Kidney glomerular epithelial cell (primary cell): ENCODE measurements at regions not wholly inside any gene's neighbourhood (a gene's known extent, or its start where the extent isn't known, plus 50 kb on each side); places are given as distances from the start of the nearest gene placed in this dataset.
"Not testable (repeated sequence)": the region's sequence is repeated elsewhere in the genome, so short reads cannot be mapped to it uniquely, and the experiment has no call there.

Experiments
- DNase-seq: peaks from one replicate; lab custom pipeline; 2025; lab: John Stamatoyannopoulos, UW

DNA sequence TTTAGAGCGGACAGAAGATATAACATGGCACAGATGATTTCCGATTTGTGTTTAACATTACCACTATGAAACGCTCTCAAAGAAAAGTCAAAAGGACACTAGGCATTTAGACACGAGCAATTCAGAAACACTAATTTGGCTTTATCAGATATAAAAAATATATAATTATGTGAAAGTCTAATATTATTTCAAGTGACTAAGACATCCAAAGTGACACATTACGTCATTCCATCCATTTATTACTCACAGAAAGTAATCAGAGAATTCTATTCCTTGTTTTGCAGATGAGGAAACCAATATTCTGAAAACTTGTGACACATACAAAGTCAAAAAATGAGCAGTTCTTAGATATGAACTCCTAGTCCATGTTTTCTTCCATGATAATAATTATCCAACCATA is 250.8 kb upstream of the USP15 start:
- no peak for DNase-seq

DNA sequence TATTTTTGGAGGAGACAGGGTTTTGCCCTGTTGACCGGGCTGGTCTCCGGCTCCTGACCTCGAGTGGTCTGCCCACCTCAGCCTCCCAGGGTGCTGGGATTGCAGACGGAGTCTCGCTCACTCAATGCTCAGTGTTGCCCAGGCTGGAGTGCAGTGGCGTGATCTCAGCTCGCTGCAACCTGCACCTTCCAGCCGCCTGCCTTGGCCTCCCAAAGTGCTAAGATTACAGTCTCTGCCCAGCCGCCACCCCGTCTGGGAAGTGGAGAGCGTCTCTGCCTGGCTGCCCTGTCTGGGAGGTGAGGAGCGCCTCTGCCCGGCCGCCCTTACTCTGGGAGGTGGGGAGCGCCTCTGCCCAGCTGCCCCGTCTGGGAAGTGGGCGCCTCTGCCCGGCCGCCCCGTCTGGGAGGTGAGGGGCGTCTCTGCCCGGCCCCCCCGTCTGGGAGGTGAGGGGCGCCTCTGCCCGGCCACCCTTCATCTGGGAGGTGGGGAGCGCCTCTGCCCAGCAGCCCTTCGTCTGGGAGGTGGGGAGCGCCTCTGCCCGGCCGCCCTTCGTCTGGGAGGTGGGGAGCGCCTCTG is 249.8 kb upstream of the USP15 start:
- not testable (repeated sequence) for DNase-seq

DNA sequence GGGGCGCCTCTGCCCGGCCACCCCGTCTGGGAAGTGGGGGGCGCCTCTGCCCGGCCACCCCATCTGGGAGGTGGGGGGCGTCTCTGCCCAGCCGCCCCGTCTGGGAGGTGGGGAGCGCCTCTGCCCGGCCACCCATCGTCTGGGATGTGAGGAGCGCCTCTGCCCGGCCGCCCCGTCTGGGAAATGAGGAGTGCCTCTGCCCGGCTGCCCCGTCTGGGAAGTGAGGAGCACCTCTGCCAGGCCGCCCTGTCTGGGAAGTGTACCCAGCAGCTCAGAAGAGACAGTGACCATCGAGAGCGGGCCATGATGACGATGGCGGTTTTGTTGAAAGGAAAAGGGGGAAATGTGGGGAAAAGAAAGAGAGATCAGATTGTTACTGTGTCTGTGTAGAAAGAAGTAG is 249.2 kb upstream of the USP15 start:
- DNase-seq, result not testable (repeated sequence)

DNA sequence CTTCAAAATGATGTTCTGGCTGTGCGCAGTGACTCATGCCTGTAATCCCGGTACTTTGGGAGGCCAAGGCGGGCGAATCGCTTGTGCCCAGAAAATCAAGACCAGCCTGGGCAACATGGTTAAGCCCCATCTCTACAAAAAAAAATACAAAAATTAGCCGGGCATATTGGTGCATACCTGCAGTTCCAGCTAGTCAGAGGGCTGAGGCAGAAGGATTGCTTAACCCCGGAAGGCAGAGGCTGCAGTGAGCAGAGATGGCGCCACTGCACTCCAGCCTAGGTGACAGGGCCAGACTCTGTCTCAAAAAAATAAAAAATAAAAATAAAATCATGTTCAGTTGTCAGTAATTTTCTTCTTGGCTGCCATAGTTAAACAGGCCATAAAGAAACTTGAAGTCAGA is 245.9 kb upstream of the USP15 start:
- DNase-seq, result no peak

- DNase-seq, result no peak
These were observed 244.2 kb upstream of the USP15 start for GRCh38 chr12:62016021-62016420.

- DNase-seq, result no peak
These were observed 238.4 kb upstream of the USP15 start for GRCh38 chr12:62021808-62022207.

DNA sequence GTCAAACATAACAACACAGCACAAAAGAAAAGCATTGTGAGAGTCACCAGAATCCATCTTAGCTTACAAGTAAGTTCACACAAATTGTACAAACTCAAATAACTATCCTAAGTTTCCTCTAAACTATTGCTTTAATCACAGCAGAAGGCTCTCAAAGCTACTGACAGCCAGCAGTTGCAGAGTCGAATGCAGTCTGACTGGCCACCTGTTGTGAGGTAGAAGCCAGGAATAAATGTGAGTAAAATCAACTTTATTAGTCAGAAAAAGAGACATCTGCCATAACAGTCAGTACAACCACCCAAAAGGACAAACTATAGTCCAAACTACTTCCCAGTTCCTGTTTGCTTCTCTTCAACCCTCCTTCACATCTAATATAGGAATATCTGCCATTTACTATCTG is 231.7 kb upstream of the USP15 start:
- no peak for DNase-seq

DNA sequence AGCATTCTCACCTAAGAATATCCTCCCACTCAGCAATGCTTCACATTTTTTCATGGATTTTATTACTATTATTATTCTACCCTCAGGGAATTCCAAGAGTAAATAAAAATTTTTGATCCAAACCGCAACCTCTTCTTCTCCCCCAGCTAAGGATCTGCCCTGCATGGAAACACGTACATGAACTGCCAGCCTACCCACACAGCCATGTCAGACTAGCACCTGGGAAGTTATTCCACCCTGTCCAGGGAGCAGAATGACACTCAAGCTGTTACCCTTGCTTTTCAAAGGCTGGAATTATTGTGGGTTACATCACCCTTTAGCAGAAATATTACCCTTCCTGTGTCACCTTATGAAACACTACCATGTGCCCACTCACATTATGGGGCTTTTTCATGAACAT is 227.3 kb upstream of the USP15 start:
- peak; percentile 12 for DNase-seq

DNA sequence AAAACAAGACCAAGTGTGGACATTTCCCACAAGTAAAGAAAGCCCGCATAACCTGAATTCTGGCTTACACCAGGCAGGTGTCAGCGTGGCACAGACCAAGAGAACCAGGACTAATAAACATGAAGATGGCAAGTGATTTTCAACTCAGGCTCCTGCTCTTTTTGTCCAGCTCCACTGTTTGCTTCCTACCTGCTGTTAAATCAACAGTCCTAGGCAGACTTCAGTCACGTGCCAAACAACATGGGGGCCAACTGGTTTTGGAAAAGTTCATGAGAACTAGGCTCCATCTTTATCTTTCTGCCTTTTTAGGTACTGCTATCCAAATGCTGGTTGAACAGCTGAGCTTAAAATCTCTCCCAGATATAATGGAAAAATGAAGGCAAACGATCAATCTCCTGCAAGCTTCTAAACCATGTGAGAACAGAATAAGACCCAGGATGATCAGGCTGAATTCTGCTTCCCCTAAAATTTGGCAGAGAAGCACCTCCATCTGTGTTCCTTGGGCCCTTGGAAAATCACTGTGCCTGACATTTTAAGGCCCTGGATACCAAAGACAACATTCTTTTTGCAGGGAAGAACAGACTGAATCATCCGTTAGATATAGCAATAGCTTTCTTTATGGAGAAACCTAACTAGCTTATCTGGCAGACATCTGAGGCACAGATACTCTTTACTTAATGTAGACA is 215.6 kb upstream of the USP15 start:
- DNase-seq, result no peak

- DNase-seq, result no peak
These were observed 215.0 kb upstream of the USP15 start for GRCh38 chr12:62045211-62045610.

DNA sequence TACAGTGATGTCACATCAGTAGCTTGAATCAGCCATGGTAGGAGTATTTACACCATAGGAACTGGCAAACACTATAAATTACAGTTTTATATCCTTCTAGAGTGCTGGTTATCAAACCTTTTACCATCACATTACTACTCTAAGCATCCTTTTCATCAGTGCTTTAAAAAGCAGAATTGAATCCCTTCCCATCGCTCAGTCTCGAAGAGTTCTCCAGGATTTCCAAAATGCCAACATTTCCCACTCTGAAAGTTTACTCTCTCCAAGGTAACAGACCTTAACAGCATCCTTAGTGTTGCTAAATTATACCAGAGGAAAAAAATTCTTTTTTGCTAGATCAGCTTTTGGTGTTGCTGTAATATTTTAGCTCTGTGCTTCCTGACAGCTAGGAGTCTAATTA is 209.4 kb upstream of the USP15 start:
- DNase-seq, result no peak

DNA sequence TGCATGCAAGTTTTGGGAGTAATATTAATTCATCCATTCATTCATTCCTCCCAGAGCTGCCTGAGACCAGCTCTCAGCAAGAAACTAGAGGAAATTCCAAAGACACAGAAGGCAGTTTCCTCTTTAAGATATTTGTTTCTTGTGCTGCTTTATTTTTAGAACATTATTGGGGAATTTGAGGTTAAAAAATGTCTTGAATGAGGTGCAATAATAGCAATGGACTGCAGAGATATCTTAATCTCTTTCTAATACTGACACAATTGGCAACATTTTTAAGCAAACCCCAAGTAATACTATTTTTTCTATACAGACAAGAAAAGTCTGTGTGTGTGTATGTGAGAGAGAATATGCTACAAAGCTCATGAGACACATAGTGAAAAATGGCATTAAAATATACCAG is 190.2 kb upstream of the USP15 start:
- no peak for DNase-seq

DNA sequence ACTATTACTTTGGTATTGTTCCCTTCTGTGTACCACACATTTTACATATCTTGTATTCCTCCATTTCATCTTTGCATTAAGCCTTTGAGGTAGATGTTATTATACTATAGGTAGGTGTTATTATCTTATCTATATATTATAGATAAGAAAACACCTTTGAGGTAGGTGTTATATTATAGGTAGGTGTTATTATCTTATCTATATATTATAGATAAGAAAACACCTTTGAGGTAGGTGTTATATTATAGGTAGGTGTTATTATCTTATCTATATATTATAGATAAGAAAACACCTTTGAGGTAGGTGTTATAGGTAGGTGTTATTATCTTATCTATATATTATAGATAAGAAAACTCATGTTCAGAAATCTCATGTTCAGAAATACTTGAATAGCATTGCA is 187.0 kb upstream of the USP15 start:
- not testable (repeated sequence) for DNase-seq

DNA sequence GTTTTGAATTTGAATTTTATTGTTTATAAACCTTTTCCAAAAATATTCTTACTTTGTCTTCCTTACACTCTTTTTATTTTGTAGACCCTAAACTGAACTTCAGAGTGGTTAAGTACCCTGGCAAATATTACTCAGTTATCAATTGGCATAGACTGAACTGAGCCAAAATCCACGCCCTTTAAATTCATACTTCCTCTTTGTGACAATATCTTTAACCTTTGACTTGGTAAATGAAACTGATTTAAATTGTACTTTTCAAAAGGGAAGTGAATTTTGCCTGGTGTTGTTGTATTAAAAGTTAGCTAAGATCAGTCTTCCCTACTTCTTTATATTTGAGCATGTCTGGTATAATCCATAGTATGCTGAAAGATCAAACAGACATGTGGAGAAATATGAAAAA is 184.3 kb upstream of the USP15 start:
- DNase-seq, result no peak

GRCh38 chr12:62078020-62078419 is 182.2 kb upstream of the USP15 start:
- DNase-seq, result no peak

DNA sequence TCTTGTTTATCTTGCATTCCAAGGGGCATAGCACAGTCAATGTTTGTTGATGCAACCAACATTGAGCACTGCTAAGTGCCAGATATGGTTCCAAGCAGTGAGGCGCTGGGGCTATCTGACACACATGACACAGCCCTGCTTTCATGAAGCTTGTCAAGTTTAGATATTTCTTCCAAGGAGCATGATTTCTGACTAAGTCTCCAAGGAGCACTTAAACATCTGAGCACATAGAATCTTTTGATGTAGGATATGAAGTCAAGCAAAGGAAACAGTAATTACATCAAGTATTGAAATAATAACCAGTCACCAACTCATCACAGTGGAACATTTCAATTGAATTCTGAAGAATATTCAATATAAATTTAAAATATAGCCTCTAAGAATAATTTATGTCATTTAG is 177.8 kb upstream of the USP15 start:
- no peak for DNase-seq

GRCh38 chr12:62098132-62098531 is 162.1 kb upstream of the USP15 start:
- DNase-seq, result no peak

- no peak for DNase-seq
These were observed 156.5 kb upstream of the USP15 start for GRCh38 chr12:62103748-62104147.

DNA sequence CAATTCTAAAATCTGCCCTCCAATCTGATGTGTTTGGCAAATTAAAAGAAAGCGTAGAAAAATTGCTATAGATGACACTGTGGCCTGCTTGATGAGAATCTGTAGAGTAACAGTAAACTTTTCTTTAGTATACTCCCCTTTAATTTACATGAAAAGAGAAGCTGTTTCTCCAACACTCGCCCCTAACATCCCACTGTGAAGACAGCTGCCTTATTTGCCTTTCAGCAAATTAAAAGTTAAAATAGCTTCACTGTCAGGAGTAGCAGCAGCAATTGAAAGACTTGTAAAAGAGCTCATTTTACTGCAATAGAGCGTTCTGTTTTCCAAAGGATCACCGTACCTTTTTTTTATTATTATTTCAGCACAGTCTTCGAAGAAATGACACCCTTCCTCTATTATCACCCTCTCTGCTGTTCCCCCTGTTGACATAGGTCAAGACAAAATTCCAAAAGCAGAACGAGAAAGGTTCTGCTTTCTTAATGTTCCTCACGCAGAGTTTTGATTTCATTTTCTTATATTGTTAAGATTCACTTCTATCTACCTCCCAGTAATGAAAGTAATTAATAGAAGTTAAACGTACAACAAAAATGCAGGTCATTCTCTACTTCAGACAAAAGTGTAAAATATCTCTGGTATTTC is 153.5 kb upstream of the USP15 start:
- no peak for DNase-seq

DNA sequence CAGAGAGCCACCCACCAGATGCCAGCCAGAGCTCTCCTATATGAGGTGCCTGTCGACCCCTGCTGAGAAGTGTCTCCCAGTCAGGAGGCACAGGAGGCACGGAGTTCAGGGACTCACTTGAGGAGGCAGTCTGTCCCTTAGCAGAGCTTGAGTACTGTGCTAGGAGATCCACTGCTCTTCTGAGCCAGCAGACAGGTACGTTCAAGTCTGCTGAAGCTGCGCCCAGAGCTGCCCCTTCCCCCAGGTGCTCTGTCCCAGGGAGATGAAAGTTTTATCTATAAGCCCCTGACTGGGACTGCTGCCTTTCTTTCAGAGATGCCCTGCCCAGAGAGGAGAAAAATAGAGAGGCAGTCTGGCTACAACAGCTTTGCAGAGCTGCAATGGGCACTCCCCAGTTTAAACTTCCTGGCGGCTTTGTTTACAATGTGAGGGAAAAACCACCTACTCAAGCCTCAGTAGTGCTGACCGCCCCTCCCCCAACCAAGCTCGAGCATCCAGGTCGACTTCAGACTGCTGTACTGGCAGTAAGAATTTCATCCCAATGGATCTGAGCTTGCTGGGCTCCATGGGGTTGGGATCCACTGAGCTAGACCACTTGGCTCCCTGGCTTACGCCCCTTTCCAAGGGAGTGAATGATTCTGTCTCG is 146.7 kb upstream of the USP15 start:
- no peak for DNase-seq

- no peak for DNase-seq
These were observed 143.2 kb upstream of the USP15 start for GRCh38 chr12:62116986-62117385.

- DNase-seq, result peak; percentile 46
These were observed 136.4 kb upstream of the USP15 start for GRCh38 chr12:62123721-62124203.

DNA sequence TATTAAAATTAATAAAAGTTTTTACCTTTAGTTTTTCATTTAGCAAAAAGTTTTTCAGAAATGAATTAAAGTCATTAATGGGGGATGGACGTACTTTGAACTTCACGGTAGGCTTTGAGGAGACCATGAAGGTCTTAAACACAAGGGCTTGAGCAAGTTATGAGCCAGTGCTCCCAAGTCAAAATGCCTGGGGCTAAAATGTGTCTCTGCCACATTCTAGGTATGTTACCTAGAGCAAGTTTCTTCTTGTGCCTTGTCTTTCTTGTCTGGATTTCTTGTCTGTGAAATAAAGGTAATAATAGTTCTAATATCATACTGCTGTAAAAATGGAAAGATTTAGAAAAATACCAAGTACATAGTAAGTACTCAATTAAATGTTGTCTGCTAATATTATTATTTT is 132.7 kb upstream of the USP15 start:
- no peak for DNase-seq
